ENCODE measurements at regions not wholly inside any gene's neighbourhood (a gene's known extent, or its start where the extent isn't known, plus 50 kb on each side); places are given as distances from the start of the nearest gene placed in this dataset.

DNA sequence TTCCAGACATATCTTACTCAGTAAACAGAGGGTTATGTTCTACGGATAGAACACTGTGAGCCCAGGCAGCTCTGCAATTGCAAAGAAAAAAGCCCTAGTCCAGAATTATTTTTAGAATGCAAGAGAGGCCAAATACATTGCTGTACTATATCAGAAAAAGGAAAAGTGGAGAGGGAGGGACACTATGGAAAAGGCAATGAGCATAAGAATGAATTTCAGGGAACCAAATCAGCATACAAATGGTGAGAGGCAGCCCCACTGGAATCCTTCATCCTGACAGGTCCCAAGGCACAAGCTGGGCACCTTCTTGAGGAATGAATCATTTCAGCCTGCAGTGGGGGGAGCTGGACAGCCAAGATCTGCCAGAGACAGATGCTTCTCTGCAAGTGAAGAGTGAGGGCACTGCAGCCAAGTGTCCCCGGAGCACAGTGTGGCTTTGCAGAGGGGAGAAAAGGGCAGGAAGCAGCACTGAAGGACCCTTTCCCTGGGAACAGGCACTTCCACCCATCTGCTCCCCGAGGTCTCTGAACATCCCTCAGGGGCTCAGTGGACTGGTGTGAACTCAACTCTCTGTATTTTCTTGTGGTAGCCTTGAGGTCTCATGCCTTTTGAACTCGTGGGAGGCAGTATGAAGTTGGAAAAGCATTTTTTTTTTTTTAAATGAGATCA is 115.6 kb downstream of the XCL2 start:
- TF ChIP-seq, protein P1, sequence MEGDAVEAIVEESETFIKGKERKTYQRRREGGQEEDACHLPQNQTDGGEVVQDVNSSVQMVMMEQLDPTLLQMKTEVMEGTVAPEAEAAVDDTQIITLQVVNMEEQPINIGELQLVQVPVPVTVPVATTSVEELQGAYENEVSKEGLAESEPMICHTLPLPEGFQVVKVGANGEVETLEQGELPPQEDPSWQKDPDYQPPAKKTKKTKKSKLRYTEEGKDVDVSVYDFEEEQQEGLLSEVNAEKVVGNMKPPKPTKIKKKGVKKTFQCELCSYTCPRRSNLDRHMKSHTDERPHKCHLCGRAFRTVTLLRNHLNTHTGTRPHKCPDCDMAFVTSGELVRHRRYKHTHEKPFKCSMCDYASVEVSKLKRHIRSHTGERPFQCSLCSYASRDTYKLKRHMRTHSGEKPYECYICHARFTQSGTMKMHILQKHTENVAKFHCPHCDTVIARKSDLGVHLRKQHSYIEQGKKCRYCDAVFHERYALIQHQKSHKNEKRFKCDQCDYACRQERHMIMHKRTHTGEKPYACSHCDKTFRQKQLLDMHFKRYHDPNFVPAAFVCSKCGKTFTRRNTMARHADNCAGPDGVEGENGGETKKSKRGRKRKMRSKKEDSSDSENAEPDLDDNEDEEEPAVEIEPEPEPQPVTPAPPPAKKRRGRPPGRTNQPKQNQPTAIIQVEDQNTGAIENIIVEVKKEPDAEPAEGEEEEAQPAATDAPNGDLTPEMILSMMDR (IDR thresholded peaks at IDR 0.05), result no peak
- TF ChIP-seq POLR2A (IDR thresholded peaks at IDR 0.05), result no peak
